GM23338 (cell line): ENCODE measurements at regions not wholly inside any gene's neighbourhood (a gene's known extent, or its start where the extent isn't known, plus 50 kb on each side); places are given as distances from the start of the nearest gene placed in this dataset.
A peak's percentile ranks its signal among the peaks of the same experiment; 100 is the strongest.
"Not testable (repeated sequence)": the region's sequence is repeated elsewhere in the genome, so short reads cannot be mapped to it uniquely, and the experiment has no call there.

Experiments
- ATAC-seq: fragments of 200-7000 bp; cut with Tn5 transposase; 3 replicates; pipeline ENCODE4 v1.9.1; 2020
- DNase-seq: peaks from one replicate; pipeline ENCODE4 v3.0.0-alpha.2; 2015; ENCODE audit warnings: low spot score
- H2AFZ ChIP-seq: fragments of 200-600 bp; sonication (generic); 2 replicates; pipeline ENCODE4 v1.8.0; 2016; ENCODE audit warnings: antibody characterized with exemption, mild to moderate bottlenecking, moderate library complexity
- H3F3A ChIP-seq: fragments of 200-600 bp; sonication (generic); replicated peaks from 2 replicates; pipeline ENCODE4 v1.8.0; 2017; ENCODE audit warnings: antibody characterized with exemption, mixed run types, low read depth
- H3K27ac ChIP-seq: fragments of 200-600 bp; sonication (generic); 2 replicates; pipeline ENCODE4 v1.6.1; 2016; ENCODE audit warnings: low read depth
- H3K27me3 ChIP-seq: fragments of 200-600 bp; sonication (generic); 2 replicates; pipeline ENCODE4 v1.8.0; 2016; ENCODE audit warnings: mild to moderate bottlenecking, mixed run types, moderate library complexity; ENCODE audit not compliant: insufficient read depth
- H3K36me3 ChIP-seq: fragments of 200-600 bp; sonication (generic); 2 replicates; pipeline ENCODE4 v1.8.0; 2016; ENCODE audit warnings: mild to moderate bottlenecking; ENCODE audit not compliant: insufficient read depth
- H3K4me1 ChIP-seq: fragments of 200-600 bp; sonication (generic); 2 replicates; pipeline ENCODE4 v1.8.0; 2016; ENCODE audit warnings: mild to moderate bottlenecking, moderate library complexity; ENCODE audit not compliant: insufficient read depth
- H3K4me2 ChIP-seq: fragments of 200-600 bp; sonication (generic); 2 replicates; pipeline ENCODE4 v1.7.1; 2017; ENCODE audit warnings: mixed run types
- H3K4me3 ChIP-seq: fragments of 200-600 bp; sonication (generic); 2 replicates; pipeline ENCODE4 v1.6.1; 2016; ENCODE audit warnings: mixed run types
- H3K79me2 ChIP-seq: fragments of 200-600 bp; sonication (generic); replicated peaks from 2 replicates; pipeline ENCODE4 v1.8.0; 2017; ENCODE audit warnings: mild to moderate bottlenecking; ENCODE audit not compliant: insufficient read depth
- H3K9me2 ChIP-seq: fragments of 200-600 bp; sonication (generic); 2 replicates; pipeline ENCODE4 v1.8.0; 2017; ENCODE audit not compliant: insufficient read depth
- H4K20me1 ChIP-seq: fragments of 200-600 bp; sonication (generic); replicated peaks from 2 replicates; pipeline ENCODE4 v1.8.0; 2017; ENCODE audit warnings: mild to moderate bottlenecking; ENCODE audit not compliant: insufficient read depth
- H3K27ac Mint-ChIP-seq: 2 replicates; pipeline ENCODE4 v1.8.0; 2020; ENCODE audit warnings: inconsistent platforms, mild to moderate bottlenecking, moderate library complexity, mixed read lengths
- H3K27me3 Mint-ChIP-seq: 3 replicates; pipeline ENCODE4 v1.8.0; 2022; ENCODE audit warnings: low read depth, mild to moderate bottlenecking, moderate library complexity, mixed read lengths, inconsistent platforms; ENCODE audit not compliant: insufficient read depth, poor library complexity
- H3K36me3 Mint-ChIP-seq: 3 replicates; pipeline ENCODE4 v1.8.0; 2021; ENCODE audit warnings: low read depth, mild to moderate bottlenecking, inconsistent platforms, moderate library complexity, mixed read lengths
- H3K4me1 Mint-ChIP-seq: 3 replicates; pipeline ENCODE4 v1.8.0; 2020; ENCODE audit warnings: mild to moderate bottlenecking, inconsistent platforms, mixed read lengths
- H3K4me3 Mint-ChIP-seq: 3 replicates; pipeline ENCODE4 v1.8.0; 2021; ENCODE audit warnings: moderate library complexity, mild to moderate bottlenecking, inconsistent platforms, mixed read lengths
- H3K9me3 Mint-ChIP-seq: 3 replicates; pipeline ENCODE4 v1.8.0; 2020; ENCODE audit warnings: moderate library complexity, mild to moderate bottlenecking, inconsistent platforms, mixed read lengths

DNA sequence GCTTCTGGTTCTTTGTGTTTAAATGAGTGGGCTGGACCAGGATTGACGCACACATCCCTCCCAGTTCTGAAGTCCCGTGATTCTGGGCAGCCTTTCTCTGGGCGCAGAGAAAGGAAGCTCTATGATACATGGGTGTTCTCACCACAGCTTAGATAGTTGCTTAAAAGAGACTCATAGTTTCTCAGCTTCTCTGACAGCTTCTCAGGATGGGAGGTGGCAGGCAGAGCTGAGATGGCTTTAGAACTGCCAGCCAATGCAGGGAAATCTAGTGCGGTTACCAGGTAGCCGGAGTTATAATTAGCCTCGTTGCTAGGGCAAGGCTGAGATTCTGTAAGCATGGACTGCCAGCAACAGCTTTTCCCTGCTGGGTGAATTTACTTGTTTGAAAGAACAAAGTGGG lies 111.8 kb upstream of the SEC22B start:
- not testable (repeated sequence) for H3K27me3 ChIP-seq, H3K79me2 ChIP-seq, H3K4me1 ChIP-seq, H2AFZ ChIP-seq, H4K20me1 ChIP-seq, H3K36me3 ChIP-seq, H3K27ac Mint-ChIP-seq, H3K27me3 Mint-ChIP-seq, H3K4me2 ChIP-seq, H3K36me3 Mint-ChIP-seq, H3K27ac ChIP-seq, H3K4me1 Mint-ChIP-seq, H3K9me3 Mint-ChIP-seq, H3K4me3 Mint-ChIP-seq, H3F3A ChIP-seq, H3K4me3 ChIP-seq, H3K9me2 ChIP-seq, DNase-seq
- peak; percentile 33; the same call in 2 of the 3 replicates for ATAC-seq

DNA sequence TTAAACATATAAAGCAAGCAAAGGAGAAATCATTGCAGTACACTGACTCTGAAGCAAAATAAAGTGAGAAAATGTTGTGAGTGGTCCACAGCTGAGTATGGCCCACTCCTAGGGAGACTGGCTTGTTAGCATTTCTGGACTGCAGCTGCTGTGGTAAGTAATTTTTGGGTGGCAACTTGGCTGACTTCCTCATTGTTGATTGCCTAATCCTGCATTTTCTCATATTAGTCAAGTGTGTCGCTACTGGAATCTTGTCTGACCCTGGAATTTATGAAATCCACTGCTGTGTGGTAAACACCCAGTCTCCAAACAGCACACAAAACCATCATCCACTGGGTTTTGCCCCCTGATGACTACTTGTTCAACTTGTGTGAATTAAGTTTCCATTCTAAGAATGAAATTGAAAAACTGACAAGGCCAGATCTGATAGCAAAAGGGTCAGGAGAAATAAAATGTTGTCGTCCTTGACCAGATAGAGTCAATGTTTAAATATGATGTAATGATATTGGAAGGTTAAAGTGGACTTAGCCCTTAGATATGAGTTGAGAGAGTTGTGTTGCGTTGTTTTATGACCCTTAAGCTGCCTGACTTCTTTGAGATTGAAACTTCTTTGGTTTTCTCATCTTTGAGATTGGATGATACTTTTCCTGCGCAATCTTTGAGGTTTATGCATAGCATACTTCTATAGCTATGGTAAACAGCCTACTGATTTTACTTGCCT lies 106.6 kb upstream of the SEC22B start:
- ATAC-seq, H3K9me3 Mint-ChIP-seq: not testable (repeated sequence)

DNA sequence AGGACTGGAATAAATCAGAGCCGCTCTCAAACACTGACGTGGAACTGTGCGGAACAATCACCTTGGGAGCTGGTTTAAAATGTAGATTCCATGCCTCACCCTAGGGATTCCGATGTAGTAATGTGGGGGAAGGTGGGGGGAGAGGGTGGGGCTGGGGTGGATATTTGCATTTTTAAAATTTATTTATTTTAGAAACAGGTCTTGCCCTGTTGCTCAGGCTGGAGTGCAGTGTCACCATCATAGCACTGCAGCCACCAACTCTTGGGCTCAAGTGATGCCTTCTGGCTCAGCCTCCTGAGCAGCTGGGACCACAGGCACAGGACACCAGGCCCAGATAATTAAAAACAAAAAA lies 101.9 kb upstream of the SEC22B start:
- not testable (repeated sequence) for H3K9me3 Mint-ChIP-seq, H3K79me2 ChIP-seq, H3F3A ChIP-seq, H3K9me2 ChIP-seq, DNase-seq, H3K4me3 ChIP-seq, H3K27ac Mint-ChIP-seq, H3K27me3 ChIP-seq, H3K4me1 Mint-ChIP-seq, H3K4me1 ChIP-seq, H3K27ac ChIP-seq, H3K4me2 ChIP-seq, H3K36me3 Mint-ChIP-seq, ATAC-seq, H4K20me1 ChIP-seq, H3K36me3 ChIP-seq, H3K4me3 Mint-ChIP-seq, H3K27me3 Mint-ChIP-seq, H2AFZ ChIP-seq

More for the DNA sequence above, 106.6 kb upstream of the SEC22B start:
- not testable (repeated sequence) for H3K79me2 ChIP-seq, H2AFZ ChIP-seq, H3K4me1 ChIP-seq, H3K27ac ChIP-seq, DNase-seq, H3K4me3 Mint-ChIP-seq, H3K27ac Mint-ChIP-seq, H3K4me1 Mint-ChIP-seq, H3K4me2 ChIP-seq, H3K36me3 Mint-ChIP-seq, H3K36me3 ChIP-seq, H3K27me3 Mint-ChIP-seq, H4K20me1 ChIP-seq, H3K4me3 ChIP-seq, H3F3A ChIP-seq, H3K27me3 ChIP-seq, H3K9me2 ChIP-seq

DNA sequence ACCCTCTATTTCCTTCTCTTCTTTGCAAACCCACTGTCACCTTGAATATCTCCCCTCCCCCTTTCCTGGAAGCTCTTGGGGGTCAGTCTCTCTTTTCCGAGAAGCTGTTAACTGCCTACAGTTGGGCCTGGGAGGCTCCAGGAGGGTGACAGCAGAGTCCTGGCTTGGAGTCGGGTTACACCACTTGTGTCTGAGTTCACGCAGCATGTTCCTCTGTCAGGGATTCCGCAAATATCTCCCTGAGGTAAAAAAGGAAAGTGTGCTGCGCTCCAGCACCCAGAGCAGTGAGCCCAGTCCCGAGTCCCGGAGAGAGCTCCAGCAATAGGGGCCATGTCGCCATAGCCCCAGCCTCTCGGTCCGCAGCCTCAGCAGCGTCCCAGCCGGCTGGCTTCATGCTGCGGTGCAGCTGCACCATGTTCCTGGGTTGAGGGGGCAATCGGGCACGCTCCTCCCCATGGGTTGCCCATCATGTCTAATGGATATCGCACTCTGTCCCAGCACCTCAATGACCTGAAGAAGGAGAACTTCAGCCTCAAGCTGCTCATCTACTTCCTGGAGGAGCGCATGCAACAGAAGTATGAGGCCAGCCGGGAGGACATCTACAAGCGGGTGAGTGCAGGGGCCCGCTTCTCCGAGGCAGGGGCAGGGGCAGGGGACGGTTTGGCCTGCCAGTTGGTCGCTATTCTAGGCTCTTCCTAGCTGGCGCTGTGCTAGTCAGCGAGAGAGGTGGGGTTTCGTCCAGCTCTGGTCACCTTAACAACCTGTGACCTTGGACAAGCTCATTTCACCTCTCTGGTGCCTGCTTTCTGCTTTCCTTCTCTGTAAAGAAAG lies 101.3 kb upstream of the SEC22B start:
- H3K27me3 Mint-ChIP-seq, H3K27ac Mint-ChIP-seq, H3F3A ChIP-seq, H3K4me2 ChIP-seq, H3K36me3 Mint-ChIP-seq, H3K4me1 Mint-ChIP-seq, DNase-seq, H3K9me2 ChIP-seq, H2AFZ ChIP-seq, H3K27ac ChIP-seq, H3K36me3 ChIP-seq, H4K20me1 ChIP-seq, H3K27me3 ChIP-seq, H3K4me3 Mint-ChIP-seq, H3K4me3 ChIP-seq, H3K9me3 Mint-ChIP-seq, H3K4me1 ChIP-seq, H3K79me2 ChIP-seq: not testable (repeated sequence)
- peak; percentile 86 for ATAC-seq

DNA sequence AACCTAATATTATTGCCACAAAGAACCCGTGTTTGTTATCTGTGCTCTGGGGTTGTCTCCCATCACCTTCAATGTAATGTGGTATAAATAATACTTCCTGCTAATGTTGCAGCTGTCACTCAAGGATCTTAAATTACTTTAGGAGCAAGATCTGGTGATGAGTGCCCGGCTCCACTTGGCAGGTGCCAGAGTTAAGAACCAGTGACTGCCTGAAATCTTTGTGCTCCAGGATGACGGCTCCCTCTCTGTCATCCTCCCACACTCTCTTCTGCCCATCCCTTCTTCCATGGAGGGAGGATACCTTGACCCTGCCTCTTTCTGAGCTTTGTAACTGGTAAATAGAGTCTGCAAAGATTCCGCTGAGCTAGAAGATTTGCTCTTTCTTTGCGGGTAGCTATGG lies 100.4 kb upstream of the SEC22B start:
- H3K4me2 ChIP-seq, H3K4me1 ChIP-seq, H3F3A ChIP-seq, H3K27ac Mint-ChIP-seq, H4K20me1 ChIP-seq, H2AFZ ChIP-seq, H3K36me3 Mint-ChIP-seq, ATAC-seq, H3K36me3 ChIP-seq, H3K9me2 ChIP-seq, H3K4me3 Mint-ChIP-seq, H3K27me3 ChIP-seq, H3K79me2 ChIP-seq, H3K9me3 Mint-ChIP-seq, H3K27ac ChIP-seq, H3K4me3 ChIP-seq, DNase-seq, H3K4me1 Mint-ChIP-seq, H3K27me3 Mint-ChIP-seq: not testable (repeated sequence)

DNA sequence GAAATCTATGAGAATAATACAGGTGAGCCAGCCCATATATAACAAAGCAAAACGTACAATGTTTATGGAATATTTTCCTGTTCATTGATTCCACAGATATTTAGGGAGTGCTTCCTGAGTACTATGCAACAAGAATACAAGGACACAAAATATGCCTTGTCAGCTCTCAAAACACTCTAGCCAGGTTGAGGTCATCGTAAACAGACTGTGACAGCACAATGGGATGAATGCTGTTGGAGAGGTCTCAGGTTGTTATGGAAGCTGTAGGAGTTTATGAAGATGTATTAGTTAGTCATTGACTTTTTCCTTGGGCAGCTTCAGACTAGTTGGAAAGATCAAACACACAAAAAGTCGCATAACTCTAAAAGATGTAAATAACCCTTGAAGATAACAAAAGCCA lies 98.1 kb upstream of the SEC22B start:
- H3K36me3 ChIP-seq, H3K4me1 ChIP-seq, H3K27me3 Mint-ChIP-seq, H3K79me2 ChIP-seq, ATAC-seq, H3K27ac ChIP-seq, H3K4me3 Mint-ChIP-seq, H3F3A ChIP-seq, H3K36me3 Mint-ChIP-seq, H3K27me3 ChIP-seq, DNase-seq, H3K4me3 ChIP-seq, H2AFZ ChIP-seq, H3K4me2 ChIP-seq, H3K4me1 Mint-ChIP-seq, H3K27ac Mint-ChIP-seq, H4K20me1 ChIP-seq, H3K9me2 ChIP-seq, H3K9me3 Mint-ChIP-seq: not testable (repeated sequence)
